ENCODE measurements at regions not wholly inside any gene's neighbourhood (a gene's known extent, or its start where the extent isn't known, plus 50 kb on each side); places are given as distances from the start of the nearest gene placed in this dataset.
"Not testable (repeated sequence)": the region's sequence is repeated elsewhere in the genome, so short reads cannot be mapped to it uniquely, and the experiment has no call there.

GRCh38 chr1:159641221-159641620, 53.6 kb downstream of the APCS start:
- no peak for DNase-seq (ENCODE audit: low read depth)

GRCh38 chr1:159646687-159647086, 59.1 kb downstream of the APCS start:
- DNase-seq (ENCODE audit: low read depth), result no peak

DNA sequence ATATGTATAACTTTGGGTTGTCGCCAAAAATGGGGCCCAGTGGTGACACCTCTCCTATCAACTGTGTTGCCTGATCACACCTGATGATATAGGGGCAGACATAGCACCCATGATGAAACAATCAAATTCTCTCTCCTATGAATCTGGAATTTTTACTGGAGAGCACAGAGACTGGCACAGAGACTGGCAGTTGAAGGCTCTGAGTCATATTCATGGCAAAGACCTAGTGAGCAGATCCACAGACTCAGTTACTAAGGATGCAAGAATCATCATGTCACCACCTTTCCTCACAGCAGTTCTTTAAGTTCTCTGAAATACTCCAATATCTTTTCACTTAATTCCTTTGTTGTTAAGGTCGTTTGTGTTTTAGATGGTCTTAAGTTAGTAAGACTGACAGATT, 60.0 kb downstream of the APCS start:
- DNase-seq (ENCODE audit: low read depth), result peak; percentile 25

DNA sequence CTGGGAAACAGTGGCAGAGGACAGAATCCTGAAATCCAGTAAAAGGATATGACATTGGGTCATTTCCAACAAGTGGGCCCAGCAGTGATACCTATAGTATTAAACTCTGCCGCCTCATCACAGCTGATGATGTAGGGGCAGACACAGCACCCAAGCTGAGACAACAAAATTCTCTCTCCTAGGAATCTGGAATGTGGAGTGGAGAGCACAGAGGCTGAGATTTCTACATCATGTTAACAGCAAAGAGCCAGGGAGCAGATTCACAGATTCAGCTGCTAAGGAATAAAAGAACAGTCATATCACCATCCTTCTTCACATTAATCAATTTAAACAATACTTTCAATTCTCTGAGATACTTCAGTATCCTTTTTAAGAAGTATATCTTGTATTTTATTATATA, 61.9 kb downstream of the CRP start:
- DNase-seq (ENCODE audit: low read depth), result no peak

- no peak for DNase-seq (ENCODE audit: low read depth)
These were observed 61.2 kb downstream of the CRP start for GRCh38 chr1:159653201-159653600.

DNA sequence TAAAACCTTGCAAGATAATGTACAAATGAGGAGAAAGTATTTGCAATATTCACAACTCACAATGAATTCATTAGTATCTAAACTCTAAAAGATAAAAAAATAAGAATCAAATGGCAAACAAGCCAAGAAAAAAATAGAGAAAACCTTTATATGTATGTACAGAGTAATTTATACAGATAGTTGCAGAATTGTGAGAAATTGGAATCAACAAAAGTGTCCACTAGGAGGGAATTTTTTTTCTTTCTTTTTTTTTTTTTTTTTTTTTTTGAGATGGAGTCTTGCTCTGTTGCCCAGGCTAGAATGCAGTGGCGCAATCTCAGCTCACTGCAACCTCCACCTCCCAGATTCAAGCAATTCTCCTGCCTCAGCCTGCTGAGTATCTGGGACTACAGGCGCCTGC, 56.9 kb downstream of the CRP start:
- not testable (repeated sequence) for DNase-seq (ENCODE audit: low read depth)
